ENCODE measurements at regions not wholly inside any gene's neighbourhood (a gene's known extent, or its start where the extent isn't known, plus 50 kb on each side); places are given as distances from the start of the nearest gene placed in this dataset.

GRCh38 chr13:30042272-30042671 is 191.9 kb upstream of the UBL3 start:
- Mint-ChIP-seq H3K27ac (no peak overlapping the region), H3K4me1 (ENCODE audit: low read depth) (peaks cover 9% of the 10 kb centered on the region), H3K4me3 (ENCODE audit: low read depth) (no peak overlapping the region), H3K36me3 (ENCODE audit: insufficient read depth) (no peaks in the 10 kb centered on the region), H3K27me3 (peaks cover 8% of the 10 kb centered on the region), H3K9me3 (ENCODE audit: low read depth) (no peaks in the 10 kb centered on the region)
- no peak for TF ChIP-seq CTCF (IDR thresholded peaks at IDR 0.05; ENCODE audit: unreplicated experiment)
- DNase-seq (ENCODE audit: low spot score, unreplicated experiment): no peak

DNA sequence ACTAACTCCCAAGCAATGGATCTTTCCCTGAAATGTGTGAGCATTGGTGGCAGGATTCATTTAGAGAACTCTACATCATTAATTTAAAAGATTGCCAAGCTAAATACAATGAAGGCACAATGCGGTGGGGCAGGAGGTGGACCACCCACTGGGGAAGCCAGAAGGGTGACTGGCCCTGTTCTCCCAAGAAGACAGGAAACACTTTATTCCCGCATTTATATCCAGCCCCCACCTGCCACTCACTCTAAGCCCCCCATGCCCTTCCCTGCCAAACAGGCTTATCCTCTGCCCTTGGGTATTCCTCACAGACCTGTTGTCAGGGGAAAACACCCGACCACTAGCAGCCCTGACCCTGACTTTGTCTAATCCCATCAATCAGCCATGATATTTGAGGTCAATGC is 189.1 kb upstream of the UBL3 start:
- no peak for DNase-seq (ENCODE audit: low spot score, unreplicated experiment)
- Mint-ChIP-seq H3K4me1 (ENCODE audit: low read depth) (peaks cover 9% of the 10 kb centered on the region), H3K27me3 (peaks cover 10% of the 10 kb centered on the region)

DNA sequence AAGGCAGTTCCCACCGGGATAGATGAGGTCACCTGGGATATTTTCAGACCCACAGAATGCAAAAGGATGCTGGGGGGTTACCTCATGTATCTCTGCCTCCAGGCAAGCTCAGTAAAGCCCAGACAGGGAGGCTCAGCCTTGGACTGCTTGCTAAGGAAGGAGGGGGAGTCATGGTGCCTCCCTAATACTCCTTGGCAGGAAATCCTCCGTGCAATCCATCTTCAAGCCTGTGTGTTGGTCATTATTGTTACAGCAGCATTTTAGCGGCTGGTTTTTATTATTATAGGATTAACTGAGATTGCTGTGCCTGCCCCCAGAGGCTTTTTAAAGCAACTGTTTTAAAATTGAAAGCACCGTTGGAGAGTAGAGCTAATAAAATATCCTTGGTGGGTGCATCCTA is 188.5 kb upstream of the UBL3 start:
- Mint-ChIP-seq H3K4me1 (ENCODE audit: low read depth) (peaks cover 9% of the 10 kb centered on the region), H3K27me3 (peaks cover 12% of the 10 kb centered on the region), H3K4me3 (ENCODE audit: low read depth) (no peak overlapping the region), H3K36me3 (ENCODE audit: insufficient read depth) (no peaks in the 10 kb centered on the region), H3K9me3 (ENCODE audit: low read depth) (no peaks in the 10 kb centered on the region), H3K27ac (no peak overlapping the region)
- TF ChIP-seq CTCF (IDR thresholded peaks at IDR 0.05; ENCODE audit: unreplicated experiment): no peak
- DNase-seq (ENCODE audit: low spot score, unreplicated experiment): no peak

More for the DNA sequence above, 189.1 kb upstream of the UBL3 start:
- Mint-ChIP-seq H3K27ac (no peak overlapping the region), H3K36me3 (ENCODE audit: insufficient read depth) (no peaks in the 10 kb centered on the region), H3K4me3 (ENCODE audit: low read depth) (no peak overlapping the region), H3K9me3 (ENCODE audit: low read depth) (no peaks in the 10 kb centered on the region)
- no peak for TF ChIP-seq CTCF (IDR thresholded peaks at IDR 0.05; ENCODE audit: unreplicated experiment)

DNA sequence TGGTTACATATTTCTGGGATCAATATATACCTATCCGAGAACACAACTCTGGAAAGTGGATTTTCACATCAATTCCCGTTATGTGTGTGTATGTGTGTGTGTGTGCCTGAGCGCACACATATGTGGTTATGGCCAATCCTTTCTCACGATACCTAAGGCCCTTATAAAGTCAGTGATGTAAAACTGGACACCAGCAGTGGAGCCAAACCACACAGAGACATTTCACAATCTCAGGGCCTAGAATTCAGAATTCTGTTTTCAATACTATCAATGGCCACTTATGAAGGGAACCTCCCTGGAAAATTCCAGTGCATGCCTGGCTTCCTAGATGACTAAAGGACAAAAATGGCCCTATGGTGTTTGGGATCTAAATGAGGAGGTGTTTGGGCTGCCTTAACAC is 187.3 kb upstream of the UBL3 start:
- no peaks in the 10 kb centered on the region for H3K36me3 Mint-ChIP-seq (ENCODE audit: insufficient read depth)
- H3K27me3 Mint-ChIP-seq: peaks cover 12% of the 10 kb centered on the region
- H3K27ac Mint-ChIP-seq: no peak overlapping the region
- no peak for TF ChIP-seq CTCF (IDR thresholded peaks at IDR 0.05; ENCODE audit: unreplicated experiment)
- DNase-seq (ENCODE audit: low spot score, unreplicated experiment): no peak
- H3K4me3 Mint-ChIP-seq (ENCODE audit: low read depth): no peak overlapping the region
- no peaks in the 10 kb centered on the region for H3K9me3 Mint-ChIP-seq (ENCODE audit: low read depth)
- H3K4me1 Mint-ChIP-seq (ENCODE audit: low read depth): peaks cover 9% of the 10 kb centered on the region

GRCh38 chr13:30037306-30037705 is 186.9 kb upstream of the UBL3 start:
- no peak overlapping the region for H3K4me3 Mint-ChIP-seq (ENCODE audit: low read depth)
- no peak overlapping the region for H3K27ac Mint-ChIP-seq
- peaks cover 9% of the 10 kb centered on the region for H3K4me1 Mint-ChIP-seq (ENCODE audit: low read depth)
- no peak for TF ChIP-seq CTCF (IDR thresholded peaks at IDR 0.05; ENCODE audit: unreplicated experiment)
- H3K27me3 Mint-ChIP-seq: peaks cover 12% of the 10 kb centered on the region
- no peaks in the 10 kb centered on the region for H3K9me3 Mint-ChIP-seq (ENCODE audit: low read depth)
- DNase-seq (ENCODE audit: low spot score, unreplicated experiment): no peak
- H3K36me3 Mint-ChIP-seq (ENCODE audit: insufficient read depth): no peaks in the 10 kb centered on the region
